SK-N-MC (cell line): ENCODE measurements at regions not wholly inside any gene's neighbourhood (a gene's known extent, or its start where the extent isn't known, plus 50 kb on each side); places are given as distances from the start of the nearest gene placed in this dataset.

ENCODE experiments used
- EZH2 ChIP-seq: fragments of 200-600 bp; sonication (generic); IDR thresholded peaks from one replicate; pipeline ENCODE4 v1.6.1; 2017; ENCODE audit warnings: antibody characterized with exemption
- POLR2AphosphoS5 ChIP-seq: IDR thresholded peaks from 2 replicates; pipeline ENCODE4 v1.6.1; 2012; ENCODE audit warnings: mild to moderate bottlenecking, low read depth, low read length, borderline replicate concordance

DNA sequence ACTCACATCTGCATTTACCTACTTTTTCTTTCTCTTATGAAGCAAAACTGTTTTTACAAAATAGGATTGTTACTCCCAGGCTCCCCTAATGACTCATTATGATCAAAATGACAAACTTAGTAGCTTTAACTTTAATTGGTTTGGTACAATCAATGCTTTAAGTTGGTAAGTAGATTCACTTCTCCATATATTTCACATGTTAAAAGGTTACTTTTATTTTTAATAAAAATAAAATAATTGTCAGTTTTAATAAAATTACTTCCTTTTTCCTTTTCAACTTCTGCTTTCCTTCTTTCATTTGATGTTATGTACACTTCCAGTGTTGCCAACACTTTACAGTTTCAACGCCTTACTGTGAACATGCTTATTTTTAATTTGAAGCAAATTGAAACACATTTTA is 477.6 kb downstream of the SETD4 start:
- TF ChIP-seq POLR2AphosphoS5 = no peak
- no peak for TF ChIP-seq EZH2
